DMS53 (cell line): ENCODE measurements at regions not wholly inside any gene's neighbourhood (a gene's known extent, or its start where the extent isn't known, plus 50 kb on each side); places are given as distances from the start of the nearest gene placed in this dataset.

Experiments used
- DNase-seq: peaks from one replicate; lab custom pipeline; 2025; lab: John Stamatoyannopoulos, UW

DNA sequence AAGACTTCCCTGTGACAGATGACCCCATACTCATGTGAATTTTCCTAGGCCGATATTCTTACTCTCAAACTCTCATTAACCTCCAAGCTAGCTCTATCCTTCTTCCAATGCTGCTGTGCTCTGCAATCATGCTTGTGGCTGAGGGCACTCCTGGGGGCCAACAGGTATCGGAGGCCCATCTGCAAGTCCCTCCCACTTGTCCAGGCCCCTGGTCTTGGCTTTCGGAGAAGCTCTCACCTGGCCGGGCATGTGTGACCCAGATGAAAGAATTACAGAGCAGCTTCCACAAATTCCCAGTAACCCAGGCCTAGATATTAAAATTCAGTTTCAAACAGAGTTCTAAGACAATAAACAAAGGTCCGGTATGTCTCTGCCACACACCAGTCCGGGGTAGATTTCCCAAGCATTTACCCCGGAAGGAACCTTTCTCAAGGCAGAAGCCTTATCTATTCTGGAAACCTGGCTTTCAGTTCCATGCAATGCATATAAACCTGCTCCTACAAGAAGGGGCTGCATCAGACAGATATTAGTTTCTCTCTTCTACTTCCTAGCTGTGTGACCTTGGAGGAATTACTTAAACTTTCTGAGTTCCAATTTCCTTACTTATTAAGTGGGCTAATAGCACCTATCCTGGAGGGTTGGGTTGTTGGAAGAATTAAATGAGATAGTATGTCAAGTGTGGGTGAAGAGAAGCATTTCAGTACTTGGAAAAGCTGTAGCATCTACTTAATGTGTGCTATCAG, 270.8 kb downstream of the PTTG2 start:
- DNase-seq, result no peak

DNA sequence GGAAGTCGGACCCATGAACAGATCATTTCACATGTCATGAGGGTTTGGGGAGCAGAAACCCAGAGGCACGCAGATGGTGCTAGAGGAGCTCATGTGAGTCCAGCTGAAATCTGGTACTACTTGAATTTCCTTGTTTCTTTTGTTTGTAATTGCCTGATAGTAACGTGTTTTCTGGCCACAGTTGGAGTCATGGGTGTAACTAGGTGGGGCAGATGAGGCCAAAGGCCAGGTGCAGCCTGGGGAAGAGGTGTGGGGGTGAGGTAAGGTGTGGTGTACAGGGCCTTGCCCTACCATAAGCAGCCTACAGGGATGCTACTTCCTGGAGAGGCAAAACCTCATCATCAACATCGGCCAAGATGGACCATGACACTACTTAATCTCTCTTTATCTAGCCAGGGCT, 271.4 kb downstream of the PTTG2 start:
- DNase-seq, result peak; percentile 17

- DNase-seq, result no peak
Observed at GRCh38 chr4:38232741-38233140, 272.5 kb downstream of the PTTG2 start.

GRCh38 chr4:38233727-38234480, 273.7 kb downstream of the PTTG2 start:
- no peak for DNase-seq

- no peak for DNase-seq
Observed at GRCh38 chr4:38235354-38235753, 275.2 kb downstream of the PTTG2 start.

DNA sequence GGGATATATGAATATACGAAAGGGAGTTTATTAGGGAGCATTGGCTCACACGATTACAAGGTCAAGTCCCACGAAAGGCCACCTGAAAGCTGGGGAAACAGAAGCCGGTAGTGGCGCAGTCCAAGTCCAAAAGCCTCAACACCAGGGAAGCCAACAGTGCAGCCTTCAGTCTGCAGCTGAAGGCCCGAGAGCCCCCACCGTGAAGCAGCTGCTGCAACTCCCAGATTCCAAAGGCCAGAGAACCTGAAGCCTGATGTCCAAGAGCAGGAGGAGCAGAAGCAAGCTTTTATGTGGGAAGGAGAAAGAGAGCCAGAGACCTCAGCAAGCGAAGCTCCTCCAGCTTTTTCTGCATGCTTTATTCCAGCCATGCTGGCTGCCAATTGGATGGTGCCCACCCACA, 275.8 kb downstream of the PTTG2 start:
- no peak for DNase-seq

DNA sequence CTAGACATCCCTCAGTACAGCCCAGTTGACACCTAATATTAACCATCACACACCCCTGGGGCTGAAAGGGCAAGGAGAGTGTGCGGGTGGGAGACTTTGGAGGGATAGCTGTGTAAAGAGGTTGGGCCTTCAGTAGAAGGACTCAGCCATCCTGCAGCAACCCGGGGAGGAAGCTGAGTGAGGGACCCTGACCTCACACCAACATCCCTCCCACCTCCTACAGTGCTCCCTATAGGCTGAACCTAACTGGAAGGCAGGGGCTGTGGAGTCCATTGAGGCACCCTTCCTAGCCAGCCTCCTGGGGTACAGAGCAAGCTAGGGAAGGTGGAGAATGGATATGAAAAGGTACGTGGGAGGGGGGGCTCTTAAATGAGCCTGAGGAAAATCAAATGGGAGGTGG, 276.3 kb downstream of the PTTG2 start:
- no peak for DNase-seq

DNA sequence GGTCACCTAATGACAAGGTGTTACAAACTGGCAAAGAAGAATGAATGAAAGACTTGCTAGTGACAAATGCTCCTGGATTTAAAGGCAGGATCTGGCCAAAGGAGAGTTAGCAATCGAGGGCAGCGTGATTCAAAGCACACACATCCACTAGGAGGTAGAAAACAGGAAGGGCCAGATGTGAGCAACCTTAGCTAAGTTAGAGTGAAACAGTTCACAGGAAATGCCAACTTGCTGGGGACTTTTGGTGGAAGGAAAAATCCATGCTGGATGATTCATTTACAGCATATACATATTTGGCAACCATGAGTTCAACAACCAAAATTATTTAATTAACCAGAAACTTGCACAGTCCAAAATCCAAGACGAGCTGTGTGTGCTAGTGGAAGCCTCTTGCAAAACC, 276.9 kb downstream of the PTTG2 start:
- no peak for DNase-seq

GRCh38 chr4:38241541-38241940, 281.3 kb downstream of the PTTG2 start:
- DNase-seq, result no peak

GRCh38 chr4:38242101-38242500, 281.9 kb downstream of the PTTG2 start:
- no peak for DNase-seq

- DNase-seq, result peak; percentile 31
Observed at GRCh38 chr4:38242822-38243387, 282.7 kb downstream of the PTTG2 start.

DNA sequence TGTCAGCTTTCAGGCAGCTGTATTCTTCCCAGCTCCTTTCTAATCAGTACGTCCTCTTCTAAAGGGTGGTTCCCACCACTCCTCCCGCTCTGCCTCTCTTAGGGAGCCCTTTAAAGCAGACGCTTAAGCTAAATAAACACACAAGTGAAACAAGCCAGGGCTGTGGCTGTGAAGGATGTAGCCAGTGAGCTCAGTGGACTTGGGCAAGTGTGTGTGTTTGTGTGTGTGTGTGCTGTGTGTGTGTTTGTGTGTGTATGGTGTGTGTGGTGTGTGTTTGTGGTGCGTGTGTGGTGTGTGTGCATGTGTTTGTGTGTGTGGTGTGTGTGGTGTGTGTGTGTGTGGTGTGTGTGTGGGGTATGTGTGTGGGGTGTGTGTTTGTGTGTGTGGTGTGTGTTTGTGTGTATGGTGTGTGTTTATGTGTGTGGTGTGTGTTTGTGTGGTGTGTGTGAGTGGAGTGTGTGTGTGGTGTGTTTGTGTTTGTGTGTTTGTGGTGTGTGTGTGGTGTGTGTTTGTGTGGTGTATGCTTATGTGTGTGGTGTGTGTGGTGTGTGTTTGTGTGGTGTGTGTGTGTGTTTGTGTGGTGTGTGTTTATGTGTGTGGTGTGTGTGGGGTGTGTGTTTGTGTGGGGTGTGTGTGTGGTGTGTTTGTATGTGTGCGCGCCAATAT, 283.3 kb downstream of the PTTG2 start:
- peak; percentile 70 for DNase-seq

DNA sequence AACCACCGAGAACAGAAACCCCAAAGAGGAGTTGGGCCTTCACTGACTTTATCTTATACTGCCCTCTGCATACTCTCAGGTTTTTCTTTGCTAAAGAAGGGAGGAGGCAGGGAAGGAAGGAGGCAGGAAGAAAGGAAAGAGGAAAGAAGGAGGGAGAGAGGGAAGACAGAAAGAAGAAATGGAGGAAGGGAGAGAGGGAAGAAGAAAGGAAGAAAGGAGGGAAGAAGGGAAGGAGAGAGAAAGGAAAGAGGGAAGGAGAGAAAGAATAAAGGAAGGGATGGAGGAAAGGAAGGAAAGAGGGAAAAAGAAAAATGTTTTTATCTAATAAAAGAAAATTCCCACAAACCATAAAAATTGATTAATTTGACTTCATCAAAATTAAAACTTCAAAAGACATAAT, 294.6 kb downstream of the PTTG2 start:
- no peak for DNase-seq

DNA sequence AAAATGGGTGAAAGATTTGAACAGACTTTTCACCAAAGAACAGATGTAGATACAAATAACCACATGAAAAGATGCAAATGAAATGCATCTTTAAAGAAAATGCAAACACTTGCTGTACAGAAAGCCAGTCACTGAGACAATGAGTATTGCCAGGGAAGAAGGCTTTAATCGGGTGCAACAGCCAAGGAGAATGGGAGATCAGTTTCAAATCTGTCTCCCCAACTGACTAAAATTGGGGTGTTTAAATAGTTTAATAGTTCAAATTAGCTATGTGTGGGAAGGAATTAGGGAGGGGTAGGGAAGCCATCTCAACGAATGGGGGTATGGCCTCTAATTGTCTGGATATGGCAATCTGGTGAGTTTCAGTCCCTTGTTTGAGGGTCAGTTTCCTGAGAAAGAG, 295.4 kb downstream of the PTTG2 start:
- no peak for DNase-seq

- DNase-seq, result peak; percentile 80
Observed at GRCh38 chr4:38266616-38267015, 306.4 kb downstream of the PTTG2 start.

DNA sequence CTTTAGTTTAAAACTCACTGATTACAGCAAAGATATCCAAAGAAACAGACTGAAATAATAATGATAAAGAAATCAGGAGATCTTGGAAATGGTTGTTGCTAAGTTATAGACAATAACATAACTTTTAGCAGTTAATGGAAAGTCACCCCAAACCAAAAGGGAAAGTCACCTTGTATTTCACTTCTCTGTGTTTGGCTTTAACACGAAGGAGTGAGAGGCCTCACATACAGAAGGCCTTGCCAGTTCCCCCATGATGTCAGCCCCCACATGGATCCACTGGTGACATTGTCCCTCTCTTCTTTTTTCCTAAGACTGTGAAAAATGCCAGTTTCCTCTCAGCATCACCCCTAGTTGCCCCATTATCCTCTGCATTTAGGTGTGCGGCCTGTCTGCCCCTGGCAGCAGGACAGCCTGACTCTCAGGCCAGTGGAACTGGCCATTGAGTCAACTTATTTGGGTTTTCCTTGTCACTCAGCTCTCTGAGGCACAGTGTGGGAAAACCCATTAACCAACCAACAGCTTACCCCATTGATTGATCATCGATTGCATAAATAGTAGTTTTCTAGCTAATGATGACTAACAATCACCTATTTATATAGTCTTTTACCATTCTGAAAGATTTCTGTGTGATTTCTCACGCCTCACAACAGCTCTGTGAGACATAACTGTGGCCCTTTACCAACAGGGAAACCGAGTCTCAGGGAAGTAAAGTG, 308.1 kb downstream of the PTTG2 start:
- no peak for DNase-seq

- DNase-seq, result no peak
Observed at GRCh38 chr4:38268837-38269236, 308.6 kb downstream of the PTTG2 start.

DNA sequence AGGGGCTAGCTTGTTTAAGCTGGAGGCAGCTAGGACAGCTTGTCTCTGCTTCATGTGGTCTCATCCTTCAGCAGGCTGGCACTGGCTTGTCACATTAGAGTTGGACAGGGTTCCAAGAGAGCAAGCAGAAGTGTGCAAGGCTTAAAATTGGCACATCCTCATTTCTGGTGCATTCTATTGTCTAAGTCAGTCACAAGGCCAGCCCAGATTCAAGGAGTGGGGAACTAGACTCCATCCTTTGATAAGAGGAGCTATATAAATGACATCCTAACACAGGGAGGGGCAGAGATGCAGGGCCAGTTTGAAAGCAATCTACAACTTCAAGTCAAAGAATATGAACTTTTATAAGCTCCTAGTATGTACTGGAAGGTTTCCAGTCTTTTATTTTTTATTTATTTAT, 313.2 kb downstream of the PTTG2 start:
- no peak for DNase-seq

GRCh38 chr4:38275331-38276100, 315.3 kb downstream of the PTTG2 start:
- peak; percentile 99 for DNase-seq

DNA sequence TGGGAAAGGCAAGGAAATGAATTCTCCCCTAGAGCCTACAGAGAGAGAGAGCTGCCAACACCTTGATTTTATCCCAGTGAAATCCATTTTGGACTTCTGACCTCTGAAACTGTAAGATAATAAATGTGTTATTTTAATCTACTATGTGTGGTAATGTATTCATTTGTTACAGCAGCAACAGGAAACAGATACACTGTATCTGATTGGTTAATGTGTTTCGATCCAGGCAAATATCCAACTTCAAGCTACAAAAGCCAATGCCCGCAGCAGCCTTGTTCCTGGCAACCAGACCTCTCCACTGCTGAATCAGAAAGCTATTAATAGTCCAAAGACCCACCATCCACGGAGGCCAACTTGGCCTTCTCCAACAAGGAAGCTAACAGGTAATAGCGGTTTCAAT, 318.1 kb downstream of the PTTG2 start:
- no peak for DNase-seq

DNA sequence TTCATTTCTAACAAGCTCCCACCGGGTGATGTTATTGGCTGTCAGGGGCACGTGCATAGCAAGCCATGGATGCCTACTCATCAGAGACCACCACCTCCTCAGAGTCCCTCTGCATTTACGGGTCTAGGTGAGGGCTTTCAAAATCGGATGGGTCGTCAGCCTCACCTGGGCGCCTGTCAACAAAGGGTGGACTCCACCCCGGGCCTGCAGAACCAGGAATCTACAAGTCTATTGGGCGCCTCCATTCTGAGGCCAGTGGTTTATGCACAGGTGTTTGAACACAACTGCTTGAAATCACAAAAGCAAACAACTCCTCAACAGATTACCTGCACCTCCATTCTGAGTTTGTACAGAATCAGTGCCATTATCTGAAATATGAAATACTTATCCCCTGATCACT, 318.9 kb downstream of the PTTG2 start:
- peak; percentile 26 for DNase-seq
